NT2/D1 (cell line): ENCODE measurements at regions not wholly inside any gene's neighbourhood (a gene's known extent, or its start where the extent isn't known, plus 50 kb on each side); places are given as distances from the start of the nearest gene placed in this dataset.

Source experiments
- SUZ12 ChIP-seq: IDR thresholded peaks from 2 replicates; pipeline ENCODE4 v1.6.1; 2011; ENCODE audit not compliant: insufficient read length, insufficient read depth; ENCODE audit errors: extremely low read depth
- YY1 ChIP-seq: IDR thresholded peaks from 2 replicates; pipeline ENCODE4 v1.6.1; 2011; ENCODE audit not compliant: insufficient read length, insufficient read depth
- ZNF274 ChIP-seq: IDR thresholded peaks from 2 replicates; pipeline ENCODE4 v1.6.1; 2011; ENCODE audit warnings: mild to moderate bottlenecking, low read depth, low read length

- TF ChIP-seq YY1 (no peak), ZNF274 (no peak), SUZ12 (no peak)
These were observed 112.6 kb upstream of the PKN2 start for GRCh38 chr1:88571506-88571905.
